ENCODE measurements at regions not wholly inside any gene's neighbourhood (a gene's known extent, or its start where the extent isn't known, plus 50 kb on each side); places are given as distances from the start of the nearest gene placed in this dataset.

DNA sequence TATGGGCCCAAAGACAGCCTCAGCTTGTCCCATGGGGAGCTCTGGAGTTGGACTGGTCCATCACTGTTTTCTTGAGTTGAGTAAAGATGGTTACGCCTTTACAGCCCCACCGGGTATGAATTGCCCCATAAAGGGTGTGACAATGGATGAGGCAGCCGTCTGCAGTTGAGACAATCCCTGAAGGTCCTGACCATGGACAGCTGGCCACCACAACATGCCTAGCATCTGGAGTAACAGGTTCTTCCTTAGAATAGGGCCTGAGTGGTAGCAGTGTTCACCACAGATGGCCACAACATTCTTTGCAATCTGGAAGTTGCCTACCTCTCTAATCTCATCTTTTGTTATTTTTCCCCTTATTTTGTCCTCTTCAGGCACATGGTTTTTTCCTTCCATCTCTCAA lies 51.5 kb upstream of the HS3ST2 start:
- no peak for ATAC-seq
- Histone ChIP-seq H3K27me3 (ENCODE audit: control insufficient read depth in 2 of 2, insufficient read depth in 2 of 2, low read length in 2 of 2) (no peaks in the 10 kb centered on the region), H4K20me1 (replicated peaks; ENCODE audit: control insufficient read depth, insufficient read depth, low read length) (no peaks in the 10 kb centered on the region), H3K36me3 (ENCODE audit: control insufficient read depth, insufficient read depth, low read length) (no peaks in the 10 kb centered on the region), H3K4me1 (replicated peaks in 1 of 2; ENCODE audit: control insufficient read depth in 2 of 2, insufficient read depth in 2 of 2, low read length in 2 of 2) (no peaks in the 10 kb centered on the region), H3K9me3 (replicated peaks; ENCODE audit: control insufficient read depth, insufficient read depth, low read depth, low read length) (no peaks in the 10 kb centered on the region), H3K9ac (ENCODE audit: insufficient read depth in 1 of 2, low read depth in 2 of 2, low read length in 2 of 2) (no peak overlapping the region), H3K27ac (ENCODE audit: extremely low read depth, low read depth, low read length) (no peak overlapping the region), H3K79me2 (ENCODE audit: control insufficient read depth, insufficient read depth, low read length) (no peaks in the 10 kb centered on the region), H3K4me3 (no peak overlapping the region), H3K4me2 (ENCODE audit: insufficient read depth, low read length) (no peak overlapping the region), H3K9me1 (ENCODE audit: control insufficient read depth, insufficient read depth, low read length) (no peaks in the 10 kb centered on the region), H2AFZ (ENCODE audit: low read depth, low read length) (no peak overlapping the region)
- no TSS peak for BruUV-seq (replicated peaks)
- no peak for FAIRE-seq
- no peak for DNase-seq (ENCODE audit: extremely low read depth in 1 of 4, low spot score in 3 of 4)
- 0% methylated on average over 3 of the region's 3 CpGs for WGBS (ENCODE audit: insufficient coverage, low coverage, missing lambda C conversion rate)
- ChIA-PET POLR2A (interaction anchor here (0.6 kb wide), 1 partner anchor 136 kb away, joined by 3 read pairs; no protein-coding TSS in a partner anchor), CTCF (ENCODE audit: low intra/inter-chr PET ratio) (no interaction called here)
- in situ Hi-C loops (cut with MboI) (no loop called here), intact Hi-C loops (cut with micrococcal nuclease) (no loop called here)
- TF ChIP-seq MAFF (IDR thresholded peaks at IDR 0.05; ENCODE audit: low read length) (no peak), MAFK (IDR thresholded peaks at IDR 0.05; ENCODE audit: low read length) (no peak), KLF6 (CRISPR knock-in tag; IDR thresholded peaks at IDR 0.05; ENCODE audit: borderline replicate concordance) (no peak)
- TF ChIP-seq, protein P1, sequence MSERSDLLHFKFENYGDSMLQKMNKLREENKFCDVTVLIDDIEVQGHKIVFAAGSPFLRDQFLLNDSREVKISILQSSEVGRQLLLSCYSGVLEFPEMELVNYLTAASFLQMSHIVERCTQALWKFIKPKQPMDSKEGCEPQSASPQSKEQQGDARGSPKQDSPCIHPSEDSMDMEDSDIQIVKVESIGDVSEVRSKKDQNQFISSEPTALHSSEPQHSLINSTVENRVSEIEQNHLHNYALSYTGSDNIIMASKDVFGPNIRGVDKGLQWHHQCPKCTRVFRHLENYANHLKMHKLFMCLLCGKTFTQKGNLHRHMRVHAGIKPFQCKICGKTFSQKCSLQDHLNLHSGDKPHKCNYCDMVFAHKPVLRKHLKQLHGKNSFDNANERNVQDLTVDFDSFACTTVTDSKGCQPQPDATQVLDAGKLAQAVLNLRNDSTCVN (CRISPR knock-in tag; IDR thresholded peaks at IDR 0.05): no peak
- TF ChIP-seq, protein P2, sequence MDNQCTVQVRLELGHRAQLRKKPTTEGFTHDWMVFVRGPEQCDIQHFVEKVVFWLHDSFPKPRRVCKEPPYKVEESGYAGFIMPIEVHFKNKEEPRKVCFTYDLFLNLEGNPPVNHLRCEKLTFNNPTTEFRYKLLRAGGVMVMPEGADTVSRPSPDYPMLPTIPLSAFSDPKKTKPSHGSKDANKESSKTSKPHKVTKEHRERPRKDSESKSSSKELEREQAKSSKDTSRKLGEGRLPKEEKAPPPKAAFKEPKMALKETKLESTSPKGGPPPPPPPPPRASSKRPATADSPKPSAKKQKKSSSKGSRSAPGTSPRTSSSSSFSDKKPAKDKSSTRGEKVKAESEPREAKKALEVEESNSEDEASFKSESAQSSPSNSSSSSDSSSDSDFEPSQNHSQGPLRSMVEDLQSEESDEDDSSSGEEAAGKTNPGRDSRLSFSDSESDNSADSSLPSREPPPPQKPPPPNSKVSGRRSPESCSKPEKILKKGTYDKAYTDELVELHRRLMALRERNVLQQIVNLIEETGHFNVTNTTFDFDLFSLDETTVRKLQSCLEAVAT (IDR thresholded peaks at IDR 0.05): no peak

All from K562 (cell line).